HG03378 (cell line): ENCODE measurements at regions not wholly inside any gene's neighbourhood (a gene's known extent, or its start where the extent isn't known, plus 50 kb on each side); places are given as distances from the start of the nearest gene placed in this dataset.
"Not testable (repeated sequence)": the region's sequence is repeated elsewhere in the genome, so short reads cannot be mapped to it uniquely, and the experiment has no call there.

Experiments
- ATAC-seq: cut with Tn5 transposase; IDR thresholded peaks from one replicate; pipeline ENCODE4 v1.9.1; 2021; ENCODE audit warnings: mild to moderate bottlenecking, moderate library complexity; ENCODE audit not compliant: unreplicated experiment

GRCh38 chr5:167912941-167913665, 378.3 kb upstream of the WWC1 start:
- ATAC-seq: no peak

- ATAC-seq: no peak
Observed at GRCh38 chr5:167915237-167915636, 376.2 kb upstream of the WWC1 start.

- no peak for ATAC-seq
Observed at GRCh38 chr5:167916261-167916691, 375.2 kb upstream of the WWC1 start.

GRCh38 chr5:167916706-167917105, 374.7 kb upstream of the WWC1 start:
- no peak for ATAC-seq

- ATAC-seq: no peak
Observed at GRCh38 chr5:167918184-167918812, 373.1 kb upstream of the WWC1 start.

- ATAC-seq: no peak
Observed at GRCh38 chr5:167918813-167919483, 372.5 kb upstream of the WWC1 start.

- no peak for ATAC-seq
Observed at GRCh38 chr5:167920589-167920988, 370.9 kb upstream of the WWC1 start.

GRCh38 chr5:167921796-167922195, 369.6 kb upstream of the WWC1 start:
- no peak for ATAC-seq

- ATAC-seq: no peak
Observed at GRCh38 chr5:167923396-167923795, 368.0 kb upstream of the WWC1 start.

- ATAC-seq: no peak
Observed at GRCh38 chr5:167929841-167930240, 361.6 kb upstream of the WWC1 start.

- ATAC-seq: no peak
Observed at GRCh38 chr5:167934551-167934971, 356.9 kb upstream of the WWC1 start.

GRCh38 chr5:167936022-167936421, 355.4 kb upstream of the WWC1 start:
- ATAC-seq: no peak

GRCh38 chr5:167936944-167937634, 354.4 kb upstream of the WWC1 start:
- ATAC-seq: no peak

GRCh38 chr5:167937635-167937998, 353.8 kb upstream of the WWC1 start:
- no peak for ATAC-seq

- ATAC-seq: no peak
Observed at GRCh38 chr5:167939686-167940085, 351.8 kb upstream of the WWC1 start.

- ATAC-seq: no peak
Observed at GRCh38 chr5:167940911-167941310, 350.5 kb upstream of the WWC1 start.

GRCh38 chr5:167941556-167941955, 349.9 kb upstream of the WWC1 start:
- ATAC-seq: not testable (repeated sequence)

GRCh38 chr5:167943343-167943742, 348.1 kb upstream of the WWC1 start:
- ATAC-seq: no peak

GRCh38 chr5:167944121-167944852, 347.2 kb upstream of the WWC1 start:
- ATAC-seq: no peak

- no peak for ATAC-seq
Observed at GRCh38 chr5:167945542-167946384, 345.7 kb upstream of the WWC1 start.
